ENCODE measurements at regions not wholly inside any gene's neighbourhood (a gene's known extent, or its start where the extent isn't known, plus 50 kb on each side); places are given as distances from the start of the nearest gene placed in this dataset.

DNA sequence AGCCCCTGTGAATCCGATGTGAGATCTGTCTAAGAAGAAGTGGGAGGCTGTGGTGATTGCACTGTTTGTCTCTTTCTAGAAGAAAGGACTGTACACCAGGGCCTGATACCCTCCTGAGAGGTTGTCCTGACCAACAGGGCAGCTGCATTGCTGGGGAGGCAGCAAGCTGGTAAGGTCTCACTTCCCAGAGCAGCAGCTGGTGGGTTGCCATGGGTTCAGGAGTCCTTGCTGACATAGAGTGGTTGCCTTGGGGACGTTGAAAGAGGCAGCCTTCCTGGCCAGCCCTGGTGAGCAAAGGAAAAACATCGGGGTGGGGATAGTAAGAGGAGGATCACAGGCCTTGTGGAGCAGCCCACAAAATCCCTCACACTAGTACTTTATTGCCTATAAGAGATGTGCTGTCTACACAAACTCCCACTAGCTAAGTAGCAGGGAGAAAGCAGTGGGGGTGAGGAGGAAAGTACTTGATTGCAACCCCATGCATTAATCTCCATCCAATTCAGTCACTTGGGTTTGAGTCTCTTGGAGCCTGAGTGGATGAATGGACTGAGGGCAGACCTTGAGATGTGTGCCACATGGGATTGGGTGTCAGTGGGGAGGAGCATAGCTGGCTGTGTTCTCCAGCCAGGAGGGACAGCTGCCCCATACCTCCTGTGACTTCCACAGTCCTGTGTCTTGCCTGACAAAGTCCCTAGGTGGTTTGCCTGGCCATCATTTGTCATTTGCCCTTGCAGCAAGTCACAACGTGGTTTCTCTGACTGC, 143.8 kb upstream of the RPL38 start:
- TF ChIP-seq PAX5 (IDR thresholded peaks at IDR 0.05; ENCODE audit: insufficient read depth, low read length, severe bottlenecking): no peak
- no peak for TF ChIP-seq POLR2AphosphoS5 (IDR thresholded peaks at IDR 0.05; ENCODE audit: low read depth, low read length)
- TF ChIP-seq TAF1 (IDR thresholded peaks at IDR 0.05; ENCODE audit: low read depth, low read length): no peak
- no peak for TF ChIP-seq POU2F2 (IDR thresholded peaks at IDR 0.05; ENCODE audit: low read depth, low read length)
- no peak for TF ChIP-seq SPI1 (IDR thresholded peaks at IDR 0.05; ENCODE audit: low read depth, low read length)
- TF ChIP-seq POLR2A (IDR thresholded peaks at IDR 0.05; ENCODE audit: low read depth, low read length): no peak
- FAIRE-seq: no peak
- no peak for DNase-seq (ENCODE audit: insufficient read length, low spot score)

DNA sequence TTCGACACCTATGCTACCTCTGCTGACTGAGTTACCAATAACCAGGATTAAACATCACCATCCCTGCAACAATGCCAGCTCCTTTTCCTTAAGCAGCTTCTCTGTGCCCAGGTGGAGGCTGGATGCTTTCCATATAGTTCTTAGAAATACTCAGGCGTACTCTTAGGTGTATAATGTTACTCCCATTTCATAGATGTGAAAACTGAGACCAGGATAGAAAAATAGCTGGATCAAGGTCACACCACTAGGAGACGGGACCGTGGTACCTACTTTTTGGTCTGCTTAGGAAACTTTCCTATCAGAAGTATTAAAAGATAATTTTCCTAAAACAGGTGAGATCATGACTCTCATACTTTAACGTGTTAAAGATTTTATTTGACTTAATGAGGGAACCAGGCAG, 141.7 kb upstream of the RPL38 start:
- DNase-seq (ENCODE audit: insufficient read length, low spot score): no peak
- TF ChIP-seq POU2F2 (IDR thresholded peaks at IDR 0.05; ENCODE audit: low read depth, low read length) (no peak), PAX5 (IDR thresholded peaks at IDR 0.05; ENCODE audit: insufficient read depth, low read length, severe bottlenecking) (no peak), POLR2AphosphoS5 (IDR thresholded peaks at IDR 0.05; ENCODE audit: low read depth, low read length) (no peak), TAF1 (IDR thresholded peaks at IDR 0.05; ENCODE audit: low read depth, low read length) (no peak), SPI1 (IDR thresholded peaks at IDR 0.05; ENCODE audit: low read depth, low read length) (no peak), POLR2A (IDR thresholded peaks at IDR 0.05; ENCODE audit: low read depth, low read length) (no peak)
- FAIRE-seq: no peak

DNA sequence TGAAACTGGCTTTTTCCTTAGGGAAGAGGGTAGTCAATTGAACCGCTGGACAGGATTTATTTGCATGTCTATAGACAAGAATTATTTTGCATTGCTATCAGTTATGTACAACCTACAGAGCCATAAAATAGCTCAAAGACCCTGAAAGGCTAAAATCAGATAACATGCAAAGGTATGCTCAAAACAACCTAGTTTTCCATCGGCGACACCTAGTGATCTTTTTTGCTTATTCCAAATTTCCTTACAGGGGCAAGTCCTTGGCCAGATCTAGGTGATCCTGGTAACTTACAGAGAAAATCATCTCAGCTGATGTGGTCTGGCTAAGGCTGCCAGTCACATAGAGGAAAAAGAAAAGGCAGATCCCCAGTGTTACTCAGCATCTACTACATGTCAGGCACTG, 141.2 kb upstream of the RPL38 start:
- no peak for DNase-seq (ENCODE audit: insufficient read length, low spot score)
- TF ChIP-seq PAX5 (IDR thresholded peaks at IDR 0.05; ENCODE audit: insufficient read depth, low read length, severe bottlenecking) (no peak), SPI1 (IDR thresholded peaks at IDR 0.05; ENCODE audit: low read depth, low read length) (no peak), POLR2AphosphoS5 (IDR thresholded peaks at IDR 0.05; ENCODE audit: low read depth, low read length) (no peak), POLR2A (IDR thresholded peaks at IDR 0.05; ENCODE audit: low read depth, low read length) (no peak), TAF1 (IDR thresholded peaks at IDR 0.05; ENCODE audit: low read depth, low read length) (no peak), POU2F2 (IDR thresholded peaks at IDR 0.05; ENCODE audit: low read depth, low read length) (no peak)

DNA sequence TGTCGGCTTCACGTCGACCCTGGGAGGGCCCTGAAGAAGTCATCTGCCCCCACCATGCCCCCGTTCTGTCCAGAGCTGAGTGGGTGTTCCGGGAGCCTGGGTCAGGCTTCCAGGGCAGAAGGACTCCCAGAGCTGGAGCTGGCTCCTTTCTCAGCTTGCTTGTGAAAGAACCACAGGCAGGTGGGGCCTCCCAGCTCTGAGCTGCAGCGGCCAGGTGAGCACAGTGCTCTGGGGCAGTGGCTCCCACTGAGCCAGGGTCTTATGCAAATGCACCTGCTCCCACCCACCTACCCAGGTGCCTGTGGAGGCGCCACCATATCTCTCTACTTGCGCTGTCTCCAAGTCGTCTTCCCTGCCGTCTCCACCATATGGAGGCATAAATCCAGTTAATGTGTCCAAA, 140.0 kb upstream of the RPL38 start:
- TF ChIP-seq SPI1 (IDR thresholded peaks at IDR 0.05; ENCODE audit: low read depth, low read length) (no peak), TAF1 (IDR thresholded peaks at IDR 0.05; ENCODE audit: low read depth, low read length) (no peak)
- FAIRE-seq: no peak

More for the DNA sequence above, 141.2 kb upstream of the RPL38 start:
- FAIRE-seq: no peak

DNA sequence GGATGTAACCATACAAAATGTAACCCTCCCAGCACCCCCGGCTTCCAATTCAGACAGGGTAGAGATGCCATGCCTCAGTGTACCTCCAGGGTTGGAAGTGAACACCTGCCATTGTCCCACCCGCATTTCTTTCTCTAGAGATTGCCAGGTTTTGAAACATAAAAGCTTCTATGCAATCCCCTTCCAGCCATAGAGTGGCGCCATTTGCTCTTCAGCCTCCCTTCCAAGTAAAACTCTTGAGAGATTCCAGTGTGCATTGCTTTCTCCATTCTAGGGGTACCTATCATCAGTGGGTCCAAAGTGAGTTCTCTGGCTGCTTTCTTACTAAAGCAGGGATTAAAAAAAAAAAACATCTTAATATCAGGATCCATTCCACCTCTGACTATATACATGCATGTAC, 133.1 kb upstream of the RPL38 start:
- FAIRE-seq (no peak), DNase-seq (ENCODE audit: insufficient read length, low spot score) (no peak)
- TF ChIP-seq POU2F2 (IDR thresholded peaks at IDR 0.05; ENCODE audit: low read depth, low read length) (no peak), SPI1 (IDR thresholded peaks at IDR 0.05; ENCODE audit: low read depth, low read length) (no peak), POLR2AphosphoS5 (IDR thresholded peaks at IDR 0.05; ENCODE audit: low read depth, low read length) (no peak), TAF1 (IDR thresholded peaks at IDR 0.05; ENCODE audit: low read depth, low read length) (no peak), POLR2A (IDR thresholded peaks at IDR 0.05; ENCODE audit: low read depth, low read length) (no peak), PAX5 (IDR thresholded peaks at IDR 0.05; ENCODE audit: insufficient read depth, low read length, severe bottlenecking) (no peak)

More for the DNA sequence above, 140.0 kb upstream of the RPL38 start:
- no peak for DNase-seq (ENCODE audit: insufficient read length, low spot score)

DNA sequence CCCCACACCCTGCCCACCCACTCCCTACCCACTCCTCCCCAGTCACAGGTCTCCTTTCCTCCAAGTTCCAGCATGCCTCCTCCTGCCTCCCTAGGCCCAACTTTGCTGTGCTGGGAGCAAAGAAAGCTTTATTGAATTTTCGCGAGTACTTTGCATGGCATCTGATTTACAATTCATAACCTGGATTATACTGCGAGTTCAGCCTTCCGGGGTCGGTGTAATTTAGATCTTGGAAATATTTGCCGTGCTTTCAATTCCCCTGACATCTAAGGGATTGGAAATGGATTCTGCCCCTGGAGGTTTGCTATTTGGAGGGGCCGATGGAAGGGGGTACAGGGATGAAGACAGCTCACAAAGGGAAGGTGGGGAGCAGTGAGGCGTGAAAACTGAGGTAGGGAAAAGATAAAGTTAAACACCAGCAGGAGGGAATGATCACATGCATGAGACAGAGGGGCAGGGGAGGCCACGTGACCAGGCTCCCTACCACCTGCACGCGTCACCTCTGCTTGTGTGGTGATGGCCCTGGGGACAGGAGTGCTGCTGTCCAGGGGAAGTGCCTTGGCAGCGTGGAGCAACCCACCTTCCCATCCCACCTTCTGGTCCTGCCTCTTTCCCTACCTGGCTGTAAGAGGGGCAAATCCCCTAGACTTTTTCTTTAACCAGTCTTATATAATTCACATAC, 132.3 kb upstream of the RPL38 start:
- no peak for TF ChIP-seq POLR2A (IDR thresholded peaks at IDR 0.05; ENCODE audit: low read depth, low read length)
- no peak for TF ChIP-seq SPI1 (IDR thresholded peaks at IDR 0.05; ENCODE audit: low read depth, low read length)
- TF ChIP-seq POU2F2 (IDR thresholded peaks at IDR 0.05; ENCODE audit: low read depth, low read length): no peak
- TF ChIP-seq PAX5 (IDR thresholded peaks at IDR 0.05; ENCODE audit: insufficient read depth, low read length, severe bottlenecking): no peak
- no peak for TF ChIP-seq POLR2AphosphoS5 (IDR thresholded peaks at IDR 0.05; ENCODE audit: low read depth, low read length)
- TF ChIP-seq TAF1 (IDR thresholded peaks at IDR 0.05; ENCODE audit: low read depth, low read length): no peak
- FAIRE-seq (no peak), DNase-seq (ENCODE audit: insufficient read length, low spot score) (no peak)

DNA sequence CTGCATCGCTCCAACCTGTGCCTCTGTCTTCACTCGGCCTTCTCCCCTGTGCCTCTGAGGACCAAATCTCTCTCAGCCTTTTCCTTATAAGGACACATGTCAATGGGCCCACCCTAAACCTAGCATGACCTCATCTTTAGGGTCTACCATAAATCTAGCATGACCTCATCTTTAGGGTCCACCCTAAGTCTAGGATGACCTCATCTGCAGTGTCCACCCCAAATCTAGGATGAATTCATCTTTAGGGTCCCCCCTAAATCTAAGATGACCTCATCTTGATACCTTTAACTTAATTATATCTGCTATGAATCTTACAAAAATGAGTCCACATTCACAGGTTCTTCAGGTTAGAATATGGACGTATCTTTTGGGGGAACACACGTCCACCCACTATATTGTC, 131.1 kb upstream of the RPL38 start:
- FAIRE-seq (no peak), DNase-seq (ENCODE audit: insufficient read length, low spot score) (no peak)
- no peak for TF ChIP-seq POLR2A (IDR thresholded peaks at IDR 0.05; ENCODE audit: low read depth, low read length)
- no peak for TF ChIP-seq PAX5 (IDR thresholded peaks at IDR 0.05; ENCODE audit: insufficient read depth, low read length, severe bottlenecking)
- TF ChIP-seq SPI1 (IDR thresholded peaks at IDR 0.05; ENCODE audit: low read depth, low read length): no peak
- no peak for TF ChIP-seq POLR2AphosphoS5 (IDR thresholded peaks at IDR 0.05; ENCODE audit: low read depth, low read length)
- TF ChIP-seq TAF1 (IDR thresholded peaks at IDR 0.05; ENCODE audit: low read depth, low read length): no peak
- no peak for TF ChIP-seq POU2F2 (IDR thresholded peaks at IDR 0.05; ENCODE audit: low read depth, low read length)

DNA sequence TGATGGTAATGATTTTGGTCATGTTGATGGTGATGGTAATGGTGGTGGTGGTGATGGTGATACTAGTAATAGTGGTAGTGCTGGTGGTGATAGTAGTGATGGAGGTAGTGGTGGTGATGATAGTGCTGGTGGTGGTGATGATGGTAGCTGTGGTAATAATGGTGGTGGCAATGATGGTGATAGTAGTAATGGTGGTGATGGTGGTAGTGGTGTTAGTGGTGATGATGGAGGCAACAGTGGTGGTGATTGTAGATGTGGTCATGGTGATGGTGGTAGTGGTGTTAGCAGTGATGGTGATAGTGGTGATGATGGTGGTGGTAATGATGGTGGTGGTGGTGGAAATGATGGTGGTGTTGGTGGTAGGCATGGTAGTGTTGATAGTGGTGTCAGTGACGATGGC, 127.0 kb upstream of the RPL38 start:
- DNase-seq (ENCODE audit: insufficient read length, low spot score): no peak
- FAIRE-seq: no peak

DNA sequence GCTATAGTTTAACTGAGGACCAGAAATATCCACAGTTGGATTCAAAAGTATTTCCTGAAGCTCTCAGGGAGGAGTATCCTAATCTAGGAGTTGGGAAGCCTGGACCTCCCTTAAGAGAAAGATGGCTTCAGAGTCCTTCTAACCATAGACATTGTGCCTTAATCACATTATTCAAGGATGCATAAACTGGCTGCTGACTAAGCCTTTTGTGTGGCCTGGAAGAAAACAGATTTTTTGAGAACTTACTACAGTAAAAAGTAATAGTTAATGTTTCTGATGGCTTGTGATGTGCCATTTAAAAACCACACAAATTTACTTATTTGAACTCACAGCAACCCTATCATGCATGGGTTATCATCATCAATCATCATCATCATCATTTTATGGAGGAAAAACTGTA, 126.2 kb upstream of the RPL38 start:
- no peak for TF ChIP-seq TAF1 (IDR thresholded peaks at IDR 0.05; ENCODE audit: low read depth, low read length)
- no peak for TF ChIP-seq POLR2AphosphoS5 (IDR thresholded peaks at IDR 0.05; ENCODE audit: low read depth, low read length)
- no peak for TF ChIP-seq POLR2A (IDR thresholded peaks at IDR 0.05; ENCODE audit: low read depth, low read length)
- no peak for TF ChIP-seq POU2F2 (IDR thresholded peaks at IDR 0.05; ENCODE audit: low read depth, low read length)
- no peak for TF ChIP-seq PAX5 (IDR thresholded peaks at IDR 0.05; ENCODE audit: insufficient read depth, low read length, severe bottlenecking)
- TF ChIP-seq SPI1 (IDR thresholded peaks at IDR 0.05; ENCODE audit: low read depth, low read length): no peak
- FAIRE-seq: no peak
- DNase-seq (ENCODE audit: insufficient read length, low spot score): no peak

More for the DNA sequence above, 127.0 kb upstream of the RPL38 start:
- TF ChIP-seq POLR2A (IDR thresholded peaks at IDR 0.05; ENCODE audit: low read depth, low read length) (no peak), POLR2AphosphoS5 (IDR thresholded peaks at IDR 0.05; ENCODE audit: low read depth, low read length) (no peak), POU2F2 (IDR thresholded peaks at IDR 0.05; ENCODE audit: low read depth, low read length) (no peak), TAF1 (IDR thresholded peaks at IDR 0.05; ENCODE audit: low read depth, low read length) (no peak), PAX5 (IDR thresholded peaks at IDR 0.05; ENCODE audit: insufficient read depth, low read length, severe bottlenecking) (no peak), SPI1 (IDR thresholded peaks at IDR 0.05; ENCODE audit: low read depth, low read length) (no peak)

All from GM12891 (cell line).